IgD-negative memory B cell (primary cell): ENCODE measurements at regions not wholly inside any gene's neighbourhood (a gene's known extent, or its start where the extent isn't known, plus 50 kb on each side); places are given as distances from the start of the nearest gene placed in this dataset.

Experiments used
- H3K27ac Mint-ChIP-seq, 3 donors: one replicate each; pipeline ENCODE4 v1.8.0; 2020 to 2022; ENCODE audit warnings: mild to moderate bottlenecking in 3 of 3, mixed read lengths in 3 of 3, moderate library complexity in 1 of 3
- H3K27me3 Mint-ChIP-seq: one replicate; pipeline ENCODE4 v1.8.0; 2021; ENCODE audit warnings: mixed read lengths
- H3K36me3 Mint-ChIP-seq: one replicate; pipeline ENCODE4 v1.8.0; 2020; ENCODE audit warnings: mild to moderate bottlenecking, mixed read lengths
- H3K4me1 Mint-ChIP-seq, 3 donors: one replicate each; pipeline ENCODE4 v1.8.0; 2020 to 2022; ENCODE audit warnings: mixed read lengths in 3 of 3, mild to moderate bottlenecking in 1 of 3
- H3K4me3 Mint-ChIP-seq, 4 donors: one replicate each; pipeline ENCODE4 v1.8.0; 2020 to 2022; ENCODE audit warnings: mild to moderate bottlenecking in 4 of 4, mixed read lengths in 4 of 4, moderate library complexity in 3 of 4
- H3K9me3 Mint-ChIP-seq, 3 donors: one replicate each; pipeline ENCODE4 v1.8.0; 2020 to 2021; ENCODE audit warnings: mixed read lengths in 3 of 3, mild to moderate bottlenecking in 1 of 3

DNA sequence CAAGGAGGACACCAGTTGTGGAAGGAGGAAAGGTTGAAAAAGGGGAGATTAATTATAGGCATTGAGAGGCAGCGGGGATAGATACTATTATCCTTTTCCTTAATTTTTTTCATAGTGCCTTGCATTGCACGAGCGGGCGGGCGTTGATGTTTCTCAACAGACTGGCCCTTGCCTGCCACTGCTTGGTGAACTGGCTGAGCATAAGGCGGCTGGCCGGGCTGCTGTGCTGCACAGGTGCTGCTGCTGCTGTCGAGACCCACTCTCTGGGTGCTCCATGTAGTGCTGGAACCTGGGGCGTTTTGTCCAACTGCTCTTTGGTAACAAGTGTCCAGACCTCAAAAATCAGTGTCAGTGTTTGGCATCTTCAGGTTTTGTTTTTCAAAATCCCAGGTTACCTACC is 83.3 kb upstream of the PAQR3 start:
- Mint-ChIP-seq H3K27ac (no peak overlapping the region), H3K4me1 (no peaks in the 10 kb centered on the region), H3K9me3 (peaks cover 2 to 3% (median 3%) of the 10 kb centered on the region in 3 donors), H3K4me3 (no peak overlapping the region), H3K27me3 (peaks cover 7% of the 10 kb centered on the region), H3K36me3 (peaks cover 6% of the 10 kb centered on the region)

DNA sequence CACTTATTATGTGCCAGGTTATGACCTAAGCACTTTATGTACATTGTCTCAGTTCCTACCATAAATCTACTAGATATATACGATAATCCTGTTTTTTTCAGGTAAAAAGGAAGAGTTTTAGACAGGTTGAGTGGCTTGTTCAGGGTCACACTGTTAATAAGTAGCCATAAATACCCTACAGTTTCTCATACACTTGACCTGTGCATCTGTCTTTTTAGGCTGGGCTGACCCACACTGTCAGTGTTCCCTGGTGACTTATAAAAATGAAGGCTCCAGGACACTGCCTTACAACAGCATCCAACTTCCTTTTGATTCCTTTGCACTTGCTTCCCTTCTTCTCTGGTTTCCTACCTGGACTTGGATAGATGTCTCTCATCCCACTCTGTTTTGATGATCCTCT is 78.2 kb upstream of the PAQR3 start:
- peaks cover 5% of the 10 kb centered on the region for H3K27me3 Mint-ChIP-seq
- no peak overlapping the region for H3K27ac Mint-ChIP-seq
- peaks cover 3 to 6% (median 3%) of the 10 kb centered on the region in 3 donors for H3K9me3 Mint-ChIP-seq
- H3K4me3 Mint-ChIP-seq: no peak overlapping the region
- peaks cover 6% of the 10 kb centered on the region for H3K36me3 Mint-ChIP-seq
- no peaks in the 10 kb centered on the region for H3K4me1 Mint-ChIP-seq

DNA sequence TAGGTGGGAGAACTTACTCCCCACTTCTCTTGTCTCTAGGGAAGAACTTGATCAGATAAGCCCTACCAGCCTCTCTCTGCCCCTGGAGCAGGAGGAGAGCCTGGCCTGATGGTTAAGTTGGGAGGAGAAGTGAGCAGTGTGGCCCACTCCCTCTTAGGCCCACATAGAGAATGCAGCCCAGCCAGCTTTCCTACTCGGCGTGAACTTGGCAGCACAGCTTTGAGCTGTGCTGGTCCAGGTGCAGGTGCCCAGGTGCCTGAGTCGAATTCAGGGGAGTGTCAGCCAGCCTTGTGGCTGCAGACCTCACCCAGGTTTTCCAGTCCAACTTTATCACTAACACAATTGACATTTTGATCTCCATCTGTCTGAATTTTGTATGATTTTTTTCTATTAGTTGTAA is 77.6 kb upstream of the PAQR3 start:
- Mint-ChIP-seq H3K27me3 (peaks cover 5% of the 10 kb centered on the region), H3K27ac (no peak overlapping the region), H3K36me3 (peaks cover 6% of the 10 kb centered on the region), H3K4me1 (no peaks in the 10 kb centered on the region), H3K9me3 (peaks cover 3 to 8% (median 3%) of the 10 kb centered on the region in 3 donors), H3K4me3 (no peak overlapping the region)

DNA sequence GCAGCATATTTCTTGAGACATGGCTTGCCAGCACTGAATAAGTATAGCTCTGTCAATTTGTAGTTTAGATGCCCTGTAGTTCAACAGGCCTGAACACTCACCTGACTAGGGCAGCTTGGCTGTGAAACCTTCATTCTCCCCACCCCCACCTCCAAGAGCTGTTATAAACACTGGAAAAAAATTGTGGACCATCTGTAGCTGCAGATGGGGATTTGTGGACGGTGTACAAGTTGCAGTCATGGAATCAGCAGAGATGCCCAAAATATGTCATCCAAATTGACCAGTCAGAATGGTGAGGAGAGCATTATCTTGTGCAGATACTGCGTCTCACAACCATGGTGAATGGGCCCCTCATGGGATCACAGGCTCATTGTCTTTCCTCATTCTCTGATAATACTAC is 76.2 kb upstream of the PAQR3 start:
- Mint-ChIP-seq H3K27me3 (peaks cover 1% of the 10 kb centered on the region), H3K4me1 (no peaks in the 10 kb centered on the region), H3K27ac (no peak overlapping the region), H3K4me3 (no peak overlapping the region), H3K36me3 (peaks cover 4% of the 10 kb centered on the region), H3K9me3 (peaks cover 1 to 8% (median 3%) of the 10 kb centered on the region in 3 donors)

DNA sequence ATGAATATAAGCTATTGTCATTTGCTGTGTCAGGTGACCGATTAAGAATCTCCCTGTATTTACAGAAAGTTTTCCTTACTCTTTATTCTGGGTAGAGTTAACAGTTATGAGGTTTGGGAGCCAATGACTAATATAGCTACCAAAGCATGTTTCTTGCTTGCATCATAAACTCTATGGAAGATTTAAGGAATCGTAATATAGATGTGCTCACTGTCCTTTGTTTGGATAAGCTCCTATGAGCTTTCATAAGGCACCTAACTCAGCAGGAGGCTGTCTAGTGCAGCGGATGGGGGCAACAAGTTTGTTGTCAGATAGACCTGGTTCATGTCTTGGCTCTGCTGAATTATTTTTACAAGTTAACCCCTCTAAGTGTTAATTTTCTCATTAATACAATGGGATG is 75.0 kb upstream of the PAQR3 start:
- Mint-ChIP-seq H3K4me3 (no peak overlapping the region), H3K9me3 (peaks cover 1 to 8% (median 3%) of the 10 kb centered on the region in 3 donors), H3K36me3 (peaks cover 4% of the 10 kb centered on the region)

DNA sequence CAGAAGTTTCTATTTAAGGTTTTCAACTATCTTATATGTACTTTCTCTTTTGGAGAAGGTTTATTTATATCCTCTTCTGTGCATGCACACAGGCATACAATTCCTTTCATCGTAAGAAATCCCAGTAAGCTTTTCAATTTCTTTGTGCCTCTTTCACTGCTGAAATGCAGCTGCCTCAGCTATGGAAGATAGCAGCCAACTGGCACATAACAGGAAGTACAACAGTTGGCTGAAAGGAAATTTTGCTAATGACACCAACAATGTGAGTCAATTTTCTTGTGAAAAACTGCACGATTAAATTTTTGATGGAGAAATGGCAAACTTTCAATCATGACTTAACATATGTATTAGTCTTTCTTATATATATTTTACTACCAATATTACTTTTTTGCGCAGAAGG is 74.5 kb upstream of the PAQR3 start:
- H3K36me3 Mint-ChIP-seq: peaks cover under 1% of the 10 kb centered on the region
- peaks cover 0 to 7% (median 0%) of the 10 kb centered on the region in 3 donors for H3K9me3 Mint-ChIP-seq
- no peak overlapping the region for H3K27ac Mint-ChIP-seq
- peaks cover 8% of the 10 kb centered on the region for H3K27me3 Mint-ChIP-seq
- H3K4me3 Mint-ChIP-seq: no peak overlapping the region
- no peaks in the 10 kb centered on the region for H3K4me1 Mint-ChIP-seq

More for the DNA sequence above, 75.0 kb upstream of the PAQR3 start:
- peaks cover 10% of the 10 kb centered on the region for H3K27me3 Mint-ChIP-seq
- no peaks in the 10 kb centered on the region for H3K4me1 Mint-ChIP-seq
- H3K27ac Mint-ChIP-seq: no peak overlapping the region

DNA sequence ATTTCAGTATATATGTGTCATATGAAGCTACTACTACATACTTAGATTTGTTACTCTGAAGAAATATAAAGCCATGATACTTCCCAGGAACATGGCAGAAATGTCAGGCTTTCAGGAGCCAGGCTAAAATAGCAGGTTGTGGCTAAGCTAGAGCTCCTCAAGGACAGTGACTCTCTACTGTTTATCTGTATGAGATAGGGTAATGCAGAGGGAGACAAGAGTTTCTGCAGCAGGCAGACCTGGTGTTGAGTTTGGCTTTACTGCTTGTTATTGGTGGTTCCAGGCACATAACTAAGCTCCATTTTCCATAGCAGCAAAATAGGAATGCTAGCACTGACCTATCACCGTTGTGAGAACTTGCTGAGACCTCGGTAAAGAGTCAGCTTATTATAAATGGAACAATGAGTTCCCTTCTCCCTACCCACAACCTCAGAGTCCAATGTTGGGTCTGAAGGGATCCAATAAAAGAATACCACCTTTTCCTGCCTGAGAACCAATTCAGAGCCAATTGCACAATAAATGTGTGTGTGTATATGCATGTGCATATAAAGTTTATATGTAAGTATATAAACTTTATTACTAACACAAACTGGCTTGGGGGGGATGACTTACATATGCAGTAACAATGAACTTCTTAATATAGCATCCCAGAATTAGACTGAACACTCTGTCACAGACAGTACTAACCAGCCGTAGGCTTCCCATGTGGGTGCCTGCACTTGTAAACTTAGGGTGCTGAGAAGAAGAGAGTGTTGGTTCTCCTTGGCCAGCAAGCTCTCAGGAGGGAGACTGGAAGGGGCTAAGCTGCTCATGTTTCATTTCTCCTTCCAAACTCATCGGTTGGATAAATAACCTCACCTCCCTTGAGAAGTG is 51.9 kb upstream of the PAQR3 start:
- no peak overlapping the region for H3K27ac Mint-ChIP-seq
- H3K4me1 Mint-ChIP-seq: no peaks in the 10 kb centered on the region
- no peak overlapping the region for H3K4me3 Mint-ChIP-seq
- H3K27me3 Mint-ChIP-seq: peaks cover 3% of the 10 kb centered on the region
- H3K9me3 Mint-ChIP-seq: peaks cover 0 to 2% (median 0%) of the 10 kb centered on the region in 3 donors
- H3K36me3 Mint-ChIP-seq: no peaks in the 10 kb centered on the region

DNA sequence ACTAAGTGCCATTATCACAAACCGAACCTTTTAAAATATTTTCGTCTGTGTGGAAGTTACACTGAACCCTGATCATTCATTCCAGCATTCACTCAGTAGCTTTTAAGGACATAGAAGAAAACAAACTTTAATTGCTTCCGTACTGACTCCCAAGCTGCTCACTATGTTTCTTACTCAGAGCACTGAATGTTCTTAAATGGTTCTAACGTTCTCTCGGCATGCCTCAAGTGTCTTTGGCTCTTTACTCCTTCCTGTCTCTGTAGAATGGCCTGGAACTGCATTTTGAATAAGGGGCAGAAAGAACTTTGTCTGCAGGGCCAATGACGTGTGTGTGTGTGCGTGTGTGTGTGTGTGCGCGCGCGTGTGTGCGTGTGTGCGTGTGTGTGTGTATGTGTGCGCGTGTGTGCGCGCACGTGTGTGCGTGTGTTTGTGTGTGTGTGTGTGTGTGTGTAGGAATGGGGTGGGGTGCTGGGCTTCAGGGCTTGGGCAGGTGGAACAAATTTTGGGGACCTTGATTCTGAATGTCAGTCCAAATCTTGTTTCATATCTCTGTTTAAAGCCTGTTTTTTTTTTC is 50.5 kb upstream of the PAQR3 start:
- H3K36me3 Mint-ChIP-seq: no peaks in the 10 kb centered on the region
- no peak overlapping the region for H3K4me3 Mint-ChIP-seq
- H3K4me1 Mint-ChIP-seq: no peaks in the 10 kb centered on the region
- H3K9me3 Mint-ChIP-seq: peaks cover 0 to 2% (median 0%) of the 10 kb centered on the region in 3 donors
- H3K27me3 Mint-ChIP-seq: peaks cover 10% of the 10 kb centered on the region
- H3K27ac Mint-ChIP-seq: no peak overlapping the region
